Immature natural killer cell (primary cell): ENCODE measurements at regions not wholly inside any gene's neighbourhood (a gene's known extent, or its start where the extent isn't known, plus 50 kb on each side); places are given as distances from the start of the nearest gene placed in this dataset.

Source experiments
- DNase-seq, 3 donors: peaks; one replicate each; pipeline ENCODE4 v3.0.0; 2022; ENCODE audit warnings: mixed read lengths in 1 of 3
- H3K27ac Mint-ChIP-seq, 6 donors: one replicate each; pipeline ENCODE4 v1.8.0; 2020; ENCODE audit warnings: mixed read lengths in 6 of 6, mild to moderate bottlenecking in 5 of 6, inconsistent platforms in 4 of 6, moderate library complexity in 3 of 6
- H3K27me3 Mint-ChIP-seq, 3 donors: one replicate each; pipeline ENCODE4 v1.8.0; 2020 to 2021; ENCODE audit warnings: low read depth in 3 of 3, mild to moderate bottlenecking in 3 of 3, mixed read lengths in 3 of 3, moderate library complexity in 3 of 3, inconsistent platforms in 1 of 3
- H3K36me3 Mint-ChIP-seq, 3 donors: one replicate each; pipeline ENCODE4 v1.8.0; 2020; ENCODE audit warnings: mixed read lengths in 3 of 3, inconsistent platforms in 2 of 3, mild to moderate bottlenecking in 2 of 3
- H3K4me1 Mint-ChIP-seq, 2 donors: one replicate each; pipeline ENCODE4 v1.8.0; 2020; ENCODE audit warnings: inconsistent platforms in 2 of 2, mild to moderate bottlenecking in 2 of 2, mixed read lengths in 2 of 2, moderate library complexity in 1 of 2
- H3K4me3 Mint-ChIP-seq, 5 donors: one replicate each; pipeline ENCODE4 v1.8.0; 2020; ENCODE audit warnings: mild to moderate bottlenecking in 5 of 5, mixed read lengths in 5 of 5, inconsistent platforms in 3 of 5, moderate library complexity in 3 of 5
- H3K9me3 Mint-ChIP-seq, 6 donors: one replicate each; pipeline ENCODE4 v1.8.0; 2020; ENCODE audit warnings: mild to moderate bottlenecking in 6 of 6, mixed read lengths in 6 of 6, inconsistent platforms in 4 of 6, moderate library complexity in 3 of 6

DNA sequence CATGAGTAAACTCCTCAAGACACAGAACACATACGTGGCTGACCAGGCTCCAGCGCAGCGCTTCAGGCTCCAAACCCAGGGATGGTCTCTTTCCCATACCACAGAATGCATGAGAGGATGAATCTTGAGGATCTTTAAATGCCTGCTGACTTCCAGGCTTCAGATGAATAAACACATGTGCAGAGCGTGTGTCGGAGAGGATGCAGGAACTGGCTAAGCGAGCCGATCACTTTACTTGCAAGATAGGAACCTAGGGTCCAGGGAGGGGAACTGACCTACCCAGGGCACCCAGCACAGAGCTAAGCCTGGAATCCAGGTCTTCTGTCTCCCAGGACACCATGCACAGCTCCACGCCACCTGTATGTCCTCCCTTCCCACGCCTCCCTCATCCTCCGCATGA, 209.8 kb downstream of the BCL11B start:
- Mint-ChIP-seq H3K36me3 (peaks cover 0 to 4% (median 0%) of the 10 kb centered on the region in 3 donors), H3K4me3 (no peak overlapping the region), H3K27me3 (peaks cover 0 to 6% (median 0%) of the 10 kb centered on the region in 3 donors), H3K9me3 (no peaks in the 10 kb centered on the region), H3K4me1 (peaks cover under 1% of the 10 kb centered on the region in 2 donors), H3K27ac (no peak overlapping the region)
- DNase-seq: no peak

DNA sequence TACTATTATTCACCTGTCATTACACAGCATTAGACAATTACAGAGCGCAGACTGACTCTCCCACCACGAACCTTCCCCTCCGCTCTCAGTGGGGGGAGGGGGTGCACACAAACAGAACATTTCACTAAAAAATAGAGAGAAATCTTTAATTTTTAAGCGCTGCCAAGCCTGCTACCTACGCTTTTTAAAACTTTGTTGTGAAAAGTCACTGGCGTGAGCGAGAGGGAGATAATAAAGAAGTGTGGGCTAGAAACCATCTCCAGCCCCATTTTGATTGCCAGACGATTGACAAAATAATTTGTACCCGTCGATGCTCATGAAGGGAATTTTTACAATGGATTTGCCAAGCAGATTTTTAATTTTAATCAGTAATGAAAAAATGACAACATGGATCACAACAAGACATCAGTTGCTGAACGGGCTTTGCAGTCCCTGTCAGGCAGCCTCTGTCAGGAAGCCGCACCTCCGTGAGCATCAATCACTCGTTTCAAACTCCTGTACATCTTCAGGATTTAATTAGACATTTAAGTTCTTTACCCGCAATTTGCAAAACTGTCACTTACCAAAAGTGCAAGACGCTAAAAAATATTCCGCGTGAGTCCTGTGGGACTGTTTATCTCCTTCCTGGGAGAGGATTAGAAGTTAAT, 209.1 kb downstream of the BCL11B start:
- H3K27me3 Mint-ChIP-seq: peaks cover 0 to 6% (median under 1%) of the 10 kb centered on the region in 3 donors
- H3K36me3 Mint-ChIP-seq: peaks cover 0 to 4% (median 0%) of the 10 kb centered on the region in 3 donors
- no peaks in the 10 kb centered on the region for H3K9me3 Mint-ChIP-seq
- no peak overlapping the region for H3K27ac Mint-ChIP-seq
- DNase-seq: no peak
- no peak overlapping the region for H3K4me3 Mint-ChIP-seq
- no peaks in the 10 kb centered on the region for H3K4me1 Mint-ChIP-seq

DNA sequence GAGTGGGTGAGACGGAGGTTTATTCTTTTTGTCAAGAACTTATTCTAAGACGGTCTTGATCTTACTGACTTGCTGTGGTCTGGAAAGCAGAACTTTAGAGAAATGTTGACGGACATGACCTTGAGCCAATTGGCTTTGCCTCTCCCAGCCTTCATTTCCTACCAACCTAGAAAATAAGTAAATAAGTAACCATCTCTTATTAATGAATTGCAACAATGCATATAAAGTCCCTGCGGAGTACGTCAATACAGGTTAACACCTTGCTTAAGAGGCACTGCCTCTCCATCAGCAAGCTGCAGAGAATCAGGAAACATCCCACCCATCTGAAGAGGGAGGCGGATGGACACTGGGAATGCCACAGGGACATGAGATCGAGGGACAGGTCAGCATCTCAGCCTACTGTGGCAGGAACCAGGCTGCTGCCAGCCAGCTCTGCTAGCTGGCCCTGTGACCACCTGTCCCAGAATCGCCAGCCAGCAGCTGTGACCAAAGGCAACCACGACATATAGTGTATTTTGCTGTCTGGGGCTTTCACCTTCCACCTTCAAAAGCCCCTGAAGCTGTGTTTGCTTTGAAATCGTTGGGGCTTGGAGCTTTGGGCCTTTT, 208.3 kb downstream of the BCL11B start:
- Mint-ChIP-seq H3K4me3 (no peak overlapping the region), H3K27me3 (peaks cover 0 to 6% (median 3%) of the 10 kb centered on the region in 3 donors), H3K36me3 (peaks cover 0 to 8% (median 0%) of the 10 kb centered on the region in 3 donors), H3K9me3 (no peaks in the 10 kb centered on the region), H3K27ac (no peak overlapping the region), H3K4me1 (no peaks in the 10 kb centered on the region)
- no peak for DNase-seq

DNA sequence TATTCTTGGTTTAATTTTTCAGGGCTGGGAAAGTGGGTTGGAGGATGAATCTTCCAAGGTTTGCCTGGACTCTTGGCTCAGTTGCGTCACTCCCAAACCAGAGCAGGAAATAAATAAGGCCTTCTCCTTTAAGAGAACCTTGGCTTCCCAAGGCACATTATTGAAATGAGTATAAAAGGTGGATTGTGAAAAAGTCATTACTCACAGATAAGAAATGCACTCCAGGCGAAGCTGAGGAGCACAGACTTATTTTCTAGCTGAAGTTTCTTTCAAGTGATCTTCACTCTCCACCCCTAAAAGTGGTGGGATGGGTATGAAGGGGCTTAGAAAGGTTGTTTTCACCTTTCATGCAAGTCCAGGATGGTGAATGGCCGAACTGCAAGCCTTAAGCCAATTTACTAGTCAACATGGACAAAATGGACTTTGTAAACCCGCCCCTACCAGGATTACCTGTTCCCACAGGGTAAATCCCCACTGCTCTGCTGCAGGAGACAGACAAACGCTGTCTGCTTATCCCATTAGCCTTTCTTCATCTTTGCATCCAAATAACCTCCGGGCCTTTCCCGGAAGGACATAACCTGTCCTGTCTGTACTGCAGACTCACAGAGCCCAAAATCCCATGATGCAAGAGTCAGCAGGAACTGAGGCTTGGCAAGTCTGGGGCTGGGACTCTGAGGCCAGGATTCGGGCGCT, 207.6 kb downstream of the BCL11B start:
- H3K27ac Mint-ChIP-seq: no peak overlapping the region
- no peak for DNase-seq
- H3K4me3 Mint-ChIP-seq: no peak overlapping the region
- H3K9me3 Mint-ChIP-seq: no peaks in the 10 kb centered on the region
- H3K4me1 Mint-ChIP-seq: no peaks in the 10 kb centered on the region
- peaks cover 0 to 8% (median 0%) of the 10 kb centered on the region in 3 donors for H3K36me3 Mint-ChIP-seq
- H3K27me3 Mint-ChIP-seq: peaks cover 0 to 6% (median 3%) of the 10 kb centered on the region in 3 donors

DNA sequence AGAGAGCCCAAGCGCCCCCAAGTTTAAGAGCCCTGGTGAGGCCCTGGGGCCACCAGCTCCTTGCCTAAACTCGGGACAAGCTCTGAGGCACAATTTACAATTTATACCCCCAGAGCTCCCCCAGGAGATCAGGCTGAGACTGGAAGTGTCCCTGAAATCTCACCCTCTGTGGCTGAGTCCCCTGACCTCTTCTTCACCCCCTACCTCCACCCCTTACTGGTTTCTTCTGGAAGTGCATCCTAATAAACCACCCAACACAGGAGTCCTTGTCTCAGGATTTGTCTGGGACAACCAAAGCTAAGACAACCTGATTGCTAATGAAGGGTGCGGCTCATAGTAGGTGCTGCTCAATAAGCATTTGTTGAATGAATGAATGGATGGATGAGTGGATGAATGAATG, 206.4 kb downstream of the BCL11B start:
- Mint-ChIP-seq H3K27ac (no peak overlapping the region), H3K9me3 (no peaks in the 10 kb centered on the region)

DNA sequence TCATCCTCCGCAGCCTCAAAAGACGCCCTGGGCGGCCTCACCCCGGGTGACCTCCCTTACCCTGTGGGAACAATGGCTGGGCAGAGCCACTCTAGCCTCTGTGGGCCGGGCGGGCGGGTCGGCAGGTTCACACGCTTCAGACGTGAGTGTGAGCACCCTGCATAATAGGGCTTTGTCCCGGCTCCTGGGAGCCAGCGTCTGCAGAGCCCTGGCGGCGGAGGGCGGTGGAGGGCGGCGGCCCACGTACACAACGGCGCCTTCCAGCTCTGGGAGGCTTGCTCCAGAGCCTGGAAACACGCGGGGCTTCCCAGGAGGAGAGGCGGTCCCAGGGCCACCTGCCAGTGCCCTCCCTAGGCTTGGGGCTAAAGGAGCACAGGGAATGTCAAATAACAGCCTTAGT, 205.6 kb downstream of the BCL11B start:
- no peak overlapping the region for H3K4me3 Mint-ChIP-seq
- no peak overlapping the region for H3K27ac Mint-ChIP-seq
- H3K36me3 Mint-ChIP-seq: peaks cover 0 to 8% (median 3%) of the 10 kb centered on the region in 3 donors
- H3K4me1 Mint-ChIP-seq: no peaks in the 10 kb centered on the region
- H3K9me3 Mint-ChIP-seq: no peaks in the 10 kb centered on the region
- peaks cover 0 to 7% (median 4%) of the 10 kb centered on the region in 3 donors for H3K27me3 Mint-ChIP-seq
- DNase-seq: no peak

More for the DNA sequence above, 206.4 kb downstream of the BCL11B start:
- H3K36me3 Mint-ChIP-seq: peaks cover 0 to 8% (median 0%) of the 10 kb centered on the region in 3 donors
- peaks cover 0 to 5% (median 3%) of the 10 kb centered on the region in 3 donors for H3K27me3 Mint-ChIP-seq
- no peak for DNase-seq
- no peak overlapping the region for H3K4me3 Mint-ChIP-seq
- no peaks in the 10 kb centered on the region for H3K4me1 Mint-ChIP-seq

DNA sequence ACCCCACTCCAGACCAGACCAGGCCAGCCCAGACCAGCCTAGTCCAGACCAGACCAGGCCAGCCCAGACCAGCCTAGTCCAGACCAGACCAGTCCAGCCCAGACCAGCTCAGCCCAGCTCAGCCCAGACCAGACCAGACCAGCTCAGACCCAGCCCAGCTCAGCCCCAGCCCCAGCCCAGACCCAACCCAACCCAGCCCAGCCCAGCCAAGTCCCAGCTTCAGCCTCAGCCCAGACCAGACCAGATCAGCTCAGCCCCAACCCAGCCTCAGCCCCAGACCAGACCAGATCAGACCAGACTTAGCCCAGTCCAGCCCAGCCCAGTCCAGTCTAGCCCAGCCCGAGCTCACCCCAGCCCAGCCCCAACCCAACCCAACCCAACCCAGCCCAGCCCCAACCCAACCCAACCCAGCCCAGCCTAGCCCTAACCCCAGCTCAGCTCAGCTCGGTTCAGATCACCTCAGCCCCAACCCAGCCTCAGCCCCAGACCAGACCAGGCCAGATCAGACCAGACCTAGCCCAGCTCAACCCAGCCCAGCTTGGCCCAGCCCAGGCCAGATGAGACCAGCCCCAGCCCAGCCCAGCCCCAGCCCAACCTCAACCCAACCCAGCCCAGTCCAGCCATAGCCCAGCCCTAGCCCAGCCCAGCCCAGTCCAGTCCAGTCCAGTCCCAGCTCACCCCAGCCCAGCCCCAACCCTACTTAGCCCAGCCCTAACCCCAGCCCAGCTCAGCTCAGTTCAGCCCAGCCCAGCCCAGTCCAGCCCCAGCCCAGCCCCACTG, 204.7 kb downstream of the BCL11B start:
- no peak for DNase-seq
- no peaks in the 10 kb centered on the region for H3K4me1 Mint-ChIP-seq
- H3K4me3 Mint-ChIP-seq: no peak overlapping the region
- H3K27me3 Mint-ChIP-seq: peaks cover 0 to 7% (median 4%) of the 10 kb centered on the region in 3 donors
- H3K27ac Mint-ChIP-seq: no peak overlapping the region
- peaks cover 0 to 4% (median 3%) of the 10 kb centered on the region in 3 donors for H3K36me3 Mint-ChIP-seq
- H3K9me3 Mint-ChIP-seq: no peaks in the 10 kb centered on the region

DNA sequence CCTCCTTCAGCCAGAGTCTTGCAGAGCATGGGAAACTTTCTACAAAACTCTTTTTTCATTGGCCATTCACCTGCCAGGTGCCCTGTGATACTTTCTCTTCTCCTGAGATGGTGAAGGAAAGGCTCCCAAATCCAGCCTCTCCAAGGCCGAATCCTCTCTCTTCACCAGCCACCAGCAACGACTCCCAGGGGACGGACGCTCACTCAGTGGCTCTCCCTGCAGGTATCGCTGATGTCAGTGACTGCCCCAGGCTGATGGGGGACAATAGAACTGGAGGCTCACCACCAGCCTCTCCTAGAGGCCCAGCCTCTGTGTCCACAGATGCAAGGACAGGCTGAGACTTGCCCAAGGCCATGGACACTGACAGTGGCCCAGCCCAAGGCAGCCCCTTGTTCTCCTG, 204.1 kb downstream of the BCL11B start:
- Mint-ChIP-seq H3K4me3 (no peak overlapping the region), H3K36me3 (peaks cover 0 to 4% (median 3%) of the 10 kb centered on the region in 3 donors), H3K27ac (no peak overlapping the region), H3K9me3 (no peaks in the 10 kb centered on the region), H3K4me1 (no peaks in the 10 kb centered on the region), H3K27me3 (peaks cover 0 to 9% (median 5%) of the 10 kb centered on the region in 3 donors)
- no peak for DNase-seq

DNA sequence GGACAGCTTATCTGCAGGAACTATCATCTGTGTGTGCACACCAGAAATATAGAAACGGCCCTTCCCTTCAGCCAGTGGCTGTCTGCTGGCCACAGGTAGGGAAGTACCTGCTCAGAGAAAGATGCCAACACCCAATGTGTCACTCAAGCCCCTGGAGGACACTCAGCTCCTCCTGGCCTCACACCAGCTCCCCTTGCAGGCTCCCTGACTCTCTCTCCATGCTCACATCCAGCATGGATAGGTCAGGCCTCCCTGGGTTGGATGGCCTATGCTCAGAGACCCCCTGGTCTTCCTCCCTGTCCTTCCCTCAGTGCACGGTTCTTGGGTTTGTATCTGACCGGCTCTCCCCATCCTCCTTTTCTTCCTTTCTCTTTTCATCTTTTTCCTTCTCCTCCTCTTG, 202.1 kb downstream of the BCL11B start:
- Mint-ChIP-seq H3K36me3 (peaks cover 0 to 4% (median 3%) of the 10 kb centered on the region in 3 donors), H3K9me3 (no peaks in the 10 kb centered on the region), H3K27ac (no peak overlapping the region), H3K27me3 (peaks cover 0 to 11% (median 7%) of the 10 kb centered on the region in 3 donors), H3K4me3 (no peak overlapping the region), H3K4me1 (no peaks in the 10 kb centered on the region)
- no peak for DNase-seq

DNA sequence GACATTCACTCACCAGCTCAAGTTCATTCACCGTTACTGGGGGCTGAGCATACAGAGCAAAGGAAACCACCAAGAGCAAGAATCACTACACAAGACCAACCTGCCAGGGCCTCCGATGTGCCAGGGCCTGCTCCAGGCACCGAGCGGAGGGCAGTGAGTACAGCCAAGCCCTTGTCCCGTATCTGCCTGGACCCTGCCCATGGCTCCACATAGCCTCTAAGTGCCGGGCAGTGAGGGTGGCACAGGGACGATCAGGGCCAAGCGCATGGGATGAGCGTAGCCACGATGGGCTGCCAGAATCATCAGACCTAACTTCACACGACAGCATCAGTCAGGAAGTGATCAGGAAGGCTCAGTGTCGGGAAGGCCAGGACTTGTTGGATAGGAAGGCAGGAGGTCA, 199.6 kb downstream of the BCL11B start:
- H3K4me3 Mint-ChIP-seq: no peak overlapping the region
- H3K27ac Mint-ChIP-seq: no peak overlapping the region
- peaks cover 0 to 4% (median 3%) of the 10 kb centered on the region in 3 donors for H3K36me3 Mint-ChIP-seq
- H3K27me3 Mint-ChIP-seq: peaks cover 0 to 11% (median 4%) of the 10 kb centered on the region in 3 donors
- H3K4me1 Mint-ChIP-seq: peaks cover 0 to 5% of the 10 kb centered on the region in 2 donors
- H3K9me3 Mint-ChIP-seq: no peaks in the 10 kb centered on the region
- no peak for DNase-seq

DNA sequence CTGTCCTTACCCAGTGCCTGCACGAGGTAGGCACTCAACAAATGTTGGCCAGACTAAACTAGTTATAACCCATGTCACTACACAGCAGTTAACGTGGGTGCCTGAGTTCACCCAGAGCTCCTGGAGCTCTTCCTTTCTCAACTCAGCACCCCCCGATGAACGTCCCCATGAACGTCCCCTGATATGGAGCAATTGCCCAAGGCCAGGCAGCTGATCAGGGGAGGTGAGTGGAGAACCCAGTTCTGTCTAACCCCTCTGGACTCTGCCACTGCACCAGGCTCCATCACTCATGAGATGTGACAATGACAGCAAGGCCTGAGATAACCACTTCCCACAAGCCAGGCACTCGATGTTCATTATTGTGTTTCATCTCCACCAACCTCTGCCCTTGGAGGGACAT, 199.0 kb downstream of the BCL11B start:
- Mint-ChIP-seq H3K36me3 (peaks cover 0 to 4% (median 3%) of the 10 kb centered on the region in 3 donors), H3K27ac (no peak overlapping the region), H3K4me3 (no peak overlapping the region), H3K27me3 (peaks cover 0 to 9% (median 4%) of the 10 kb centered on the region in 3 donors), H3K4me1 (peaks cover 0 to 5% of the 10 kb centered on the region in 2 donors), H3K9me3 (no peaks in the 10 kb centered on the region)
- DNase-seq: no peak

DNA sequence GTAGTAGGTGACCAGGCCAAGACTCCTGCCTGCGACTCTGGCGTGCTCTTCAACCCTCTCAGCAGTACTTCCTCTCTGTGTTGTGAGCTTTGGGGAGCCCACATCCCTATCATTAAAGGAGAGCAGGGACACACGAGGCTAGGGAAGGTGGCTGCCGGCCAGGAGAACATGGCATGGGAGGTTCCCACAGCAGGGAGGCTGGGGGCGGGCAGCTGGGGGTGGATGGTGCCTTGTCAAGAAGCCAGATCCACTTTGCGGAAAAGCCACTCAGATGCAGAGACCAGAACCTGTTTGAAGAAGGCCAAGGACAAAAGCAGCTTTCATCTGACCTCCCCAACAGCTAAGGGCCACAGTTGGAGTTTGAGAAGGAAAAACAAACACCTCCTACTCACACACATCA, 198.6 kb downstream of the BCL11B start:
- Mint-ChIP-seq H3K4me3 (no peak overlapping the region), H3K9me3 (no peaks in the 10 kb centered on the region), H3K36me3 (peaks cover 0 to 3% (median 3%) of the 10 kb centered on the region in 3 donors), H3K27ac (no peak overlapping the region), H3K4me1 (peaks cover 0 to 5% of the 10 kb centered on the region in 2 donors), H3K27me3 (peaks cover 0 to 8% (median 4%) of the 10 kb centered on the region in 3 donors)
- DNase-seq: no peak

DNA sequence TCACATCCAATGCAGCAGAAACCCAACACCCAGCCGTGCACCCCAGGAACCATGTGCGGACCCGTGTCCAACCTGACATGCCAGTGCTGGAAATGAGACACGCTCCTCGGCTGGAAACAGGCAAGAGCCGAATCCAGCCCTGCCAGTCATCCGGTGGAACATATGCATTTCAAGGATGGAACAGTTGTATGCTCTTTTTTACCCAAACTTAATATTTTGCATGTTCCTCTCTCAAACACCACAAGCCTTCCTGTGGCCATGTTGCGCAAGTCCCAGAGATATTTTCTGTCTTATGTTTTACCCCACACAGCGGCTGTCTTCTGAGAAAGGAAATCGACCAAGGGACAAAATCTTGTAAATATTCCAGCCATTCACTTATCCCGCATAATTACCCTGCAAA, 196.9 kb downstream of the BCL11B start:
- Mint-ChIP-seq H3K36me3 (peaks cover 0 to 3% (median 0%) of the 10 kb centered on the region in 3 donors), H3K9me3 (no peaks in the 10 kb centered on the region), H3K4me3 (no peak overlapping the region), H3K27me3 (peaks cover 0 to 8% (median 4%) of the 10 kb centered on the region in 3 donors), H3K27ac (no peak overlapping the region), H3K4me1 (peaks cover 0 to 5% of the 10 kb centered on the region in 2 donors)
- DNase-seq: no peak
